Loucy (cell line): ENCODE measurements at regions not wholly inside any gene's neighbourhood (a gene's known extent, or its start where the extent isn't known, plus 50 kb on each side); places are given as distances from the start of the nearest gene placed in this dataset.

ENCODE experiments used
- H2AFZ ChIP-seq: fragments of 200-600 bp; sonication (generic); 2 replicates; pipeline ENCODE4 v1.6.0; 2016; ENCODE audit warnings: antibody characterized with exemption, mild to moderate bottlenecking, low read length, moderate library complexity
- H3F3A ChIP-seq: fragments of 200-600 bp; 2 replicates; pipeline ENCODE4 v1.6.0; 2016; ENCODE audit warnings: antibody characterized with exemption, low read depth, mild to moderate bottlenecking
- H3K27me3 ChIP-seq: fragments of 200-600 bp; sonication (generic); 2 replicates; pipeline ENCODE4 v1.6.1; 2014; ENCODE audit warnings: low read length, mild to moderate bottlenecking; ENCODE audit not compliant: insufficient read depth, poor library complexity, severe bottlenecking
- H3K36me3 ChIP-seq: fragments of 200-600 bp; sonication (generic); 2 replicates; pipeline ENCODE4 v1.6.1; 2016; ENCODE audit warnings: low read length; ENCODE audit not compliant: insufficient read depth
- H3K4me1 ChIP-seq: fragments of 200-600 bp; sonication (generic); 2 replicates; pipeline ENCODE4 v1.5.1; 2014; ENCODE audit warnings: low read length, mild to moderate bottlenecking; ENCODE audit not compliant: insufficient read depth, poor library complexity, severe bottlenecking
- H3K4me2 ChIP-seq: fragments of 200-600 bp; sonication (generic); 2 replicates; pipeline ENCODE4 v1.6.0; 2014; ENCODE audit warnings: antibody characterized with exemption, low read length, low read depth, mild to moderate bottlenecking; ENCODE audit not compliant: poor library complexity, severe bottlenecking
- H3K4me3 ChIP-seq: fragments of 200-600 bp; sonication (generic); 2 replicates; pipeline ENCODE4 v1.5.1; 2014; ENCODE audit warnings: low read length, mild to moderate bottlenecking, mixed read lengths; ENCODE audit not compliant: poor library complexity, severe bottlenecking
- H3K79me2 ChIP-seq: fragments of 200-600 bp; sonication (generic); 2 replicates; pipeline ENCODE4 v1.6.1; 2014; ENCODE audit warnings: low read length; ENCODE audit not compliant: insufficient read depth
- H3K9ac ChIP-seq: fragments of 200-600 bp; sonication (generic); 2 replicates; pipeline ENCODE4 v1.6.0; 2014; ENCODE audit warnings: mild to moderate bottlenecking, low read depth, low read length, moderate library complexity; ENCODE audit not compliant: poor library complexity, severe bottlenecking
- H3K9me2 ChIP-seq: fragments of 200-600 bp; sonication (generic); replicated peaks from 2 replicates; pipeline ENCODE4 v1.6.1; 2016; ENCODE audit warnings: low read depth, low read length, mixed read lengths
- H3K9me3 ChIP-seq: fragments of 200-600 bp; sonication (generic); 2 replicates; pipeline ENCODE4 v1.6.1; 2014; ENCODE audit warnings: mild to moderate bottlenecking, antibody characterized with exemption, low read length, low read depth; ENCODE audit not compliant: insufficient read depth
- H4K20me1 ChIP-seq: fragments of 200-600 bp; sonication (generic); 2 replicates; pipeline ENCODE4 v1.6.0; 2014; ENCODE audit warnings: antibody characterized with exemption, low read length, mild to moderate bottlenecking; ENCODE audit not compliant: insufficient read depth, poor library complexity, severe bottlenecking
- EZH2phosphoT487 ChIP-seq: fragments of 200-600 bp; IDR thresholded peaks from 2 replicates; pipeline ENCODE4 v1.6.1; 2018; ENCODE audit warnings: antibody characterized with exemption, mild to moderate bottlenecking, moderate library complexity, borderline replicate concordance
- TF ChIP-seq, protein P1 (sequence below): fragments of 200-600 bp; sonication (generic); conservative IDR thresholded peaks from 2 replicates; pipeline ENCODE4 v1.5.1; 2014; ENCODE audit warnings: mild to moderate bottlenecking, antibody characterized with exemption, low read length

- H2AFZ ChIP-seq: no peak overlapping the region
- H3K9me2 ChIP-seq: no peaks in the 10 kb centered on the region
- no peak overlapping the region for H3K4me3 ChIP-seq
- no peaks in the 10 kb centered on the region for H3K4me1 ChIP-seq
- no peaks in the 10 kb centered on the region for H3K36me3 ChIP-seq
- H3K27me3 ChIP-seq: no peaks in the 10 kb centered on the region
- no peaks in the 10 kb centered on the region for H3F3A ChIP-seq
- no peak overlapping the region for H3K9ac ChIP-seq
- H3K79me2 ChIP-seq: no peaks in the 10 kb centered on the region
- H3K4me2 ChIP-seq: no peak overlapping the region
- H4K20me1 ChIP-seq: no peaks in the 10 kb centered on the region
- no peak for TF ChIP-seq EZH2phosphoT487
- TF ChIP-seq, protein P1, sequence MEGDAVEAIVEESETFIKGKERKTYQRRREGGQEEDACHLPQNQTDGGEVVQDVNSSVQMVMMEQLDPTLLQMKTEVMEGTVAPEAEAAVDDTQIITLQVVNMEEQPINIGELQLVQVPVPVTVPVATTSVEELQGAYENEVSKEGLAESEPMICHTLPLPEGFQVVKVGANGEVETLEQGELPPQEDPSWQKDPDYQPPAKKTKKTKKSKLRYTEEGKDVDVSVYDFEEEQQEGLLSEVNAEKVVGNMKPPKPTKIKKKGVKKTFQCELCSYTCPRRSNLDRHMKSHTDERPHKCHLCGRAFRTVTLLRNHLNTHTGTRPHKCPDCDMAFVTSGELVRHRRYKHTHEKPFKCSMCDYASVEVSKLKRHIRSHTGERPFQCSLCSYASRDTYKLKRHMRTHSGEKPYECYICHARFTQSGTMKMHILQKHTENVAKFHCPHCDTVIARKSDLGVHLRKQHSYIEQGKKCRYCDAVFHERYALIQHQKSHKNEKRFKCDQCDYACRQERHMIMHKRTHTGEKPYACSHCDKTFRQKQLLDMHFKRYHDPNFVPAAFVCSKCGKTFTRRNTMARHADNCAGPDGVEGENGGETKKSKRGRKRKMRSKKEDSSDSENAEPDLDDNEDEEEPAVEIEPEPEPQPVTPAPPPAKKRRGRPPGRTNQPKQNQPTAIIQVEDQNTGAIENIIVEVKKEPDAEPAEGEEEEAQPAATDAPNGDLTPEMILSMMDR: no peak
- H3K9me3 ChIP-seq: no peaks in the 10 kb centered on the region
These were observed 594.2 kb upstream of the SGCD start for GRCh38 chr5:155732587-155733376.

DNA sequence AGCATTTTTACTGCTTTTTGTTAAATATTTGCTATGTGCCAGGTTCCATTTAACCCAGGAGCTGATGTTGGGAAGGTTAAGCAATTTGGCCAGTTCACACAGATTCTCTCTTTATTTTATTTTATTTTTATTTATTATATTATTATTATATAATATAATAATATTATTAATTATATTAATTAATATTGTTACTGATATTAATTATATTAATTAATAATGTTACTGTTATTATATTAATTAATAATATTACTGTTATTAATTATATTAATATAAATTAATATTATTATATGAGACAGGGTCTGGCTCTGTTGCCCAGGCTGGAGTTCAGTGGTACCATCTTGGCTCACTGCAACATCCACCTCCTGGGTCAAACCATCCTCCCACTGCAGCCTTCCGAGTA lies 593.0 kb upstream of the SGCD start:
- TF ChIP-seq EZH2phosphoT487: no peak
- TF ChIP-seq, protein P1: no peak
- Histone ChIP-seq H3F3A (no peaks in the 10 kb centered on the region), H3K4me2 (no peak overlapping the region), H3K27me3 (no peaks in the 10 kb centered on the region), H4K20me1 (no peaks in the 10 kb centered on the region), H2AFZ (no peak overlapping the region), H3K9ac (no peak overlapping the region), H3K9me2 (no peaks in the 10 kb centered on the region), H3K9me3 (no peaks in the 10 kb centered on the region), H3K36me3 (no peaks in the 10 kb centered on the region), H3K79me2 (no peaks in the 10 kb centered on the region), H3K4me3 (no peak overlapping the region), H3K4me1 (no peaks in the 10 kb centered on the region)

DNA sequence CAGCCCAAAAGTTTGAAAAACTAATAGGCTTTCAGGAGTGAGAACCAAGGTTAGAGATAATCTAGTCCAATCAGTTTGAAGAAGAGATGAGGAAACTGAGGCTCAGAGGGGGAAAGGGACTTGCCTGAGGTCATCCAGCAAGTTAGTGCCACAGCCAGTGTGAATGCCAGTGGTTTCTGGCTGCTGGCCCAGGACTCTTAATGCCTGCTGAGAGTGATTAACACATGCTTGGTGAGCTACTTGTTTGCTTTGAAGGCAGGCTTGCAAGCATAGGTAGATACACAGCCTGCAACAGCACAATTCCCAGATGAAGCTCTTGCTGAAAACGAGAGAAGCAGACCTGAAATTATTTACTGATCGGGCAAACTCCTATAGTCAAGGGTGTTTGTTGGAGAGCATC lies 591.6 kb upstream of the SGCD start:
- H3K4me2 ChIP-seq: no peak overlapping the region
- no peaks in the 10 kb centered on the region for H4K20me1 ChIP-seq
- H3K9ac ChIP-seq: no peak overlapping the region
- H2AFZ ChIP-seq: no peak overlapping the region
- no peaks in the 10 kb centered on the region for H3K4me1 ChIP-seq
- no peaks in the 10 kb centered on the region for H3K9me2 ChIP-seq
- no peaks in the 10 kb centered on the region for H3K27me3 ChIP-seq
- no peaks in the 10 kb centered on the region for H3K9me3 ChIP-seq
- no peaks in the 10 kb centered on the region for H3K36me3 ChIP-seq
- TF ChIP-seq, protein P1: no peak
- TF ChIP-seq EZH2phosphoT487: no peak
- H3K4me3 ChIP-seq: no peak overlapping the region
- no peaks in the 10 kb centered on the region for H3F3A ChIP-seq
- no peaks in the 10 kb centered on the region for H3K79me2 ChIP-seq
